ENCODE measurements at regions not wholly inside any gene's neighbourhood (a gene's known extent, or its start where the extent isn't known, plus 50 kb on each side); places are given as distances from the start of the nearest gene placed in this dataset.

DNA sequence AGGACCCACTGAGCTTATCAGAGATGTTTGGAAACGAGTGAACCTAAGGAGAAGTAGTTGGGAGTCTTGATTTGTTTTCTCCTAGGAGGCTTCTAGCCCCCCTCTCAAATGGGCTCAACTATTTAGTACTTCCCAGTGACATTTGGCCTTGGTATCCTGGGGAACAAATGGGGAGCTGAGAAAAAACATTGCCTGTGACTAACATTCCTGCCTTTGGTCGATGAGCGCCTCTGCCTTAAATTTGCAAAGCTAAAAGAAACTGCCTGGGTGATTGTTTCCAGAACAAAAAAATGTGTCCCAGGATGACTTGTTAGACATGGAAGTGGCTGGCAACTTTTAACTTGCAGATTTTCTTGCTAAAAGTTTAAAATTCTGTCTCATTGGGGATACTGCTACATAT lies 58.8 kb upstream of the IGFBP7 start:
- Histone ChIP-seq H3K27ac (no peak overlapping the region), H3K4me1 (ENCODE audit: control insufficient read depth in 1 of 2, low read depth in 2 of 2) (peaks cover 0 to 5% of the 10 kb centered on the region in 2 donors), H3K4me3 (no peak overlapping the region), H3K27me3 (replicated peaks; ENCODE audit: insufficient read depth) (no peaks in the 10 kb centered on the region), H3K9me3 (no peaks in the 10 kb centered on the region), H3K36me3 (no peaks in the 10 kb centered on the region)
- no peak for ATAC-seq (ENCODE audit: insufficient number of reproducible peaks, low FRiP score, low read depth)
- DNase-seq (ENCODE audit: low spot score), result no peak
- TF ChIP-seq CTCF (IDR thresholded peaks at IDR 0.05), result no peak

DNA sequence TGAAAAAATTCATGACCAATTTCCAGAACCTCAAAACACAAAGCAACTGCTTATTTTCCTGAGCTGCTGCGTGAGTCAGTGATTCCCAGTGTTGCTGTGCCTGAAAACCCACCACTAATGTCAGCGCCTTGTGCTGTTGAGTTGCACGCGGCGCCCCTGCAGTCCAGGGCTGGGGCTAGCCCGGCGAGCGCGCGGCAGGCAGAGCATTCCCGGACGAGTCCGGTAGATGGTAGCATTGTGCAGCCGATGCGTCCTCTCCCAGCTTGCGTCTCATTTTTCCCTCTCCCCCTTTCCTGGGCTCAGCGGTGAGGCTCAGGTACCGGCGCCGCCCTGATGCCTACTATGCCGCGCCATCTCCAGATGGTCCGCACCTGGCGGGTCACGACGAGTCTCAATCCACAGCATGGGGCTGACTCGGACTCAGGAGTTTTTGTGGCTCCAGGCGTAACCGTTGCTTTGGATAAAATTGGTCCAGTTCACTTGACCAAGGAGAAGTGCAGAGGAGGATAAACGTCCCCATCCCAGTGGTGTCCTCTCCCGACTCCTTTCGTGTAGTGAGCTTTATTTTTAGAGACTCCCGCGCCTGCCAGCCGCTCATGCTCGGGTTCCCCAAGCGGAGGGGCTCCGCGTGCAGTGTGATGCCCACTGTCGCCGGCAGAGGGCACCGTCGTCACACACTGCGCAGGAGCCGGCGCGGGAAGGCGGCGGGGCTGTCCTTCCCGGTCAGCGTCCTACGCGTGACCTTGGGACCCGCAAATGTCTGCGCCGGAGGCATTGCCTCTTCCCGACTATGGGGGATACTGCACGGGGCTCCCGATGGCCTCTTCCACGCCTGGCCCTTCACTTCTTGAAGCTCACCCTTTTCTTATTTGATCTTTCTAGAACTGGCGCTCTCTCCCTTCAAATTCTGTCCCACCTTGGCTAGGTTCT lies 53.6 kb upstream of the IGFBP7 start:
- ATAC-seq (ENCODE audit: insufficient number of reproducible peaks, low FRiP score, low read depth) (peak; percentile 84), DNase-seq (ENCODE audit: low spot score) (peak; percentile 30)
- Histone ChIP-seq H3K4me1 (ENCODE audit: control insufficient read depth in 1 of 2, low read depth in 2 of 2) (peaks cover 2 to 5% of the 10 kb centered on the region in 2 donors), H3K9me3 (no peaks in the 10 kb centered on the region), H3K27me3 (replicated peaks; ENCODE audit: insufficient read depth) (no peaks in the 10 kb centered on the region), H3K27ac (peak overlapping the region; percentile 26 to 34), H3K4me3 (peak overlapping the region; percentile 69), H3K36me3 (no peaks in the 10 kb centered on the region)
- peak; percentile 95 for TF ChIP-seq CTCF (IDR thresholded peaks at IDR 0.05)

- Histone ChIP-seq H3K36me3 (no peaks in the 10 kb centered on the region), H3K27ac (no peak overlapping the region), H3K4me1 (ENCODE audit: control insufficient read depth in 1 of 2, low read depth in 2 of 2) (peaks cover 2 to 5% of the 10 kb centered on the region in 2 donors), H3K27me3 (replicated peaks; ENCODE audit: insufficient read depth) (no peaks in the 10 kb centered on the region), H3K4me3 (no peak overlapping the region), H3K9me3 (no peaks in the 10 kb centered on the region)
- no peak for DNase-seq (ENCODE audit: low spot score)
- no peak for TF ChIP-seq CTCF (IDR thresholded peaks at IDR 0.05)
- no peak for ATAC-seq (ENCODE audit: insufficient number of reproducible peaks, low FRiP score, low read depth)
These were observed 52.4 kb upstream of the IGFBP7 start for GRCh38 chr4:57162499-57163019.

All from thoracic aorta (tissue), 2 donors.